ENCODE measurements at regions not wholly inside any gene's neighbourhood (a gene's known extent, or its start where the extent isn't known, plus 50 kb on each side); places are given as distances from the start of the nearest gene placed in this dataset.
"Not testable (repeated sequence)": the region's sequence is repeated elsewhere in the genome, so short reads cannot be mapped to it uniquely, and the experiment has no call there.

GRCh38 chr19:28319227-28319626 lies 893.7 kb downstream of the UQCRFS1 start:
- DNase-seq (ENCODE audit: low read depth): no peak

- DNase-seq (ENCODE audit: low read depth): no peak
Measured at GRCh38 chr19:28318469-28319179, 894.3 kb downstream of the UQCRFS1 start.

GRCh38 chr19:28316464-28316863 lies 896.5 kb downstream of the UQCRFS1 start:
- DNase-seq (ENCODE audit: low read depth): no peak

DNA sequence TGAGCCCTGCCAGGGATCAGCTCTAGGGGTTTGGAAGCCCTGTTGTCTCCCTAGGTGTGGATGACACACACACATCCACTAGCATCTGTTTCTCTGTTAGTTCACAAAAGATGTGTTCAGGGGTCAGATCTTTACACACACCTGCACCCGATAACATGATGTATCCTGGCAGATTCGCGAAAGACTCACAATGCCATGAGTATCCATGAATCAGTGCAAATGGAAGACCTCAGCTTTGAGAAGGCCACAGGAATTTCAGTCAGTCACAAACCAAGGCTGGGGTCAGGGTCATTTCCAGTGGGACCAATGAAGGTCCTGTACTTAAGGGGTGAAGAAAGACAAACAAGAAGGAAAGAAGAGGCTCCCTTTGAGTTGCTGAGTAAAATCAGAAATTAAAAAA lies 898.2 kb downstream of the UQCRFS1 start:
- no peak for DNase-seq (ENCODE audit: low read depth)

- DNase-seq (ENCODE audit: low read depth): no peak
Measured at GRCh38 chr19:28314287-28314686, 898.7 kb downstream of the UQCRFS1 start.

GRCh38 chr19:28313633-28314032 lies 899.3 kb downstream of the UQCRFS1 start:
- DNase-seq (ENCODE audit: low read depth): no peak

DNA sequence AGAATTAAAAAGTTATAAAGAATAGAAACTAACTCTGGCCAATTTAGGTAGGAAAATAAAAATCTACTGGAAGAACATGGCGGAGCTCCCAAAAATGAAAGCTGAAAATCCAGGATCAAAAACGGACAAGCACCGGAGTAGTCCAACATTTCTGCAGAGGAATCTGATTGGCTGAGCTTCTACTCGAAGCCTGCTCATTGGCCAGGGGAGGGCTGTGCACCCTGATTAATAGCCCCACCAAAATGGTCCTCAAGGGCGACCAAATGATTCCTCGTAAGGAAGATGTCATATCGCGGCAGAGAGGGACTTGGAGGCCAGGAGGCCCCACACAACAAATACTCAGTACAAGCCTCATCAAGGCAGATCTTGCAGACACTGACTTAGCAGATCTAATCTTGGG lies 900.7 kb downstream of the UQCRFS1 start:
- DNase-seq (ENCODE audit: low read depth): no peak

DNA sequence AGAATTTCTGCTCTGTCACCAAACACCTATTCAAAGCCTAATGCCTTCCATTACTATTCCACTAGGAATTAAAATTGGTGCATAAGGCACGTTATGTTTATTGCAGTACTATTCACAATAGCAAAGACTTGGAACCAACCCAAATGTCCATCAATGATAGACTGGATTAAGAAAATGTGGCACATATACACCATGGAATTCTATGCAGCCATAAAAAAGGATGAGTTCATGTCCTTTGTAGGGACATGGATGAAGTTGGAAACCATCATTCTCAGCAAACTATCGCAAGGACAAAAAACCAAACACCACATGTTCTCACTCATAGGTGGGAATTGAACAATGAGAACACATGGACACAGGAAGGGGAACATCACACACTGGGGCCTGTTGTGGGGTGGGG lies 902.1 kb downstream of the UQCRFS1 start:
- DNase-seq (ENCODE audit: low read depth): not testable (repeated sequence)

GRCh38 chr19:28309070-28309469 lies 903.9 kb downstream of the UQCRFS1 start:
- no peak for DNase-seq (ENCODE audit: low read depth)

DNA sequence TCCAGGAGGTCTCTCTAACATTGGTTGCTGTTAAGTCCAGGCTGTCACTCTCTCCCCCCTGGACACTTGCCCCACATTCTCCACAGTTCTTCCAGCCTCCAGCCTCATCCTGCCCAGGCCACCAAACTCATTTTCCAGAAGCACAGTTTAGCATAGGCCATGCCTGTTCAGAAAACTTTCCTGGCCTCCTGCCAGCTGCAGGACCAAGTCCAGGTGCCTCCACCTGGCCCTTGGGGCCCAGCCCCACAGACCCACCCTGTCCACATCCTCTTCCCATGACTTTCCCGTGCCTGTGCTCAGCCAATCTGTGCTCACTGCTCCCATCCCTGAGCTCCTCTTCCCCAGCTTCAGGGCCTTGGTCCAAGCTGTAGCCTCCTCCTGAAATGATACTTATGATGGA lies 905.0 kb downstream of the UQCRFS1 start:
- DNase-seq (ENCODE audit: low read depth): no peak

DNA sequence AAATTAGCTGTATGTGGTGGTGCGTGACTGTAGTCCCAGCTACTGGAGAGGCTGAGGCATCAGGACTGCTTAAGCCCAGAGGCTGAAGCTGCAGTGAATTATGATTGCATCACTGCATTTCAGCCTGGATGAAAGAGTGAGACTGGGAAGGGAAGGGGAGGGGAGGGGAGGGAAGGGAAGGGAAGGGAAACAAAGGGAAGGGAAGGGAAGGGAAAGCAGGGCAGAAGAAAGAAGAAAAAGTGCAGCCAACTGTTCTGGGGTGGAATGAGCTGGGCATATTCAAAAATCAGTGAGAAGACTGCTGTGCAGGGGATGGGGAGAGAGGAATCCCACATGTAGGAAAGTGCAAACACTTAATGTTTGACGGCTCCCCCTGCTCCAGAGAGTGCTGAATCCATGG lies 905.5 kb downstream of the UQCRFS1 start:
- no peak for DNase-seq (ENCODE audit: low read depth)

GRCh38 chr19:28305513-28305912 lies 907.4 kb downstream of the UQCRFS1 start:
- no peak for DNase-seq (ENCODE audit: low read depth)

- DNase-seq (ENCODE audit: low read depth): no peak
Measured at GRCh38 chr19:28303502-28303901, 909.4 kb downstream of the UQCRFS1 start.

- DNase-seq (ENCODE audit: low read depth): no peak
Measured at GRCh38 chr19:28301961-28302360, 911.0 kb downstream of the UQCRFS1 start.

GRCh38 chr19:28301463-28301862 lies 911.5 kb downstream of the UQCRFS1 start:
- no peak for DNase-seq (ENCODE audit: low read depth)

DNA sequence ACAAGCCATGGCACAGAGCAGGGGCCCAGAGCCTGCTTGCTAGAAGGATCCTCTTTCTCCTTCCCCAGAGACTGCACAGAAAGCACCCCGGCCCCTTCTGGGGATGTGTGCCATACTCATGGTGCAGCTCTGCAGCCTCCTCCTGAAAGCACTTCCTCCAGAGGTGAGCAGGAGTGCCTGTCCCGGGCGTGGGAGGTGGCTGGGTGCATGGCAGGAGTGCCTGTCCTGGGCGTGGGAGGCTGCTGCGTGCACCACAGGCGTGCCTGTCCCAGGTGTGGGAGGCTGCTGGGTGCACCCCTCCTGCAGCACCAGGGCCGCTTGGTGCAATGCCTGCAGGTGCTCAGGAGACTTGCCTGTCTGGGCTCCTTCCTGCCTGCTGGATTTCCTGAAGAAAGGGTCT lies 913.3 kb downstream of the UQCRFS1 start:
- DNase-seq (ENCODE audit: low read depth): no peak

- no peak for DNase-seq (ENCODE audit: low read depth)
Measured at GRCh38 chr19:28297586-28298157, 915.3 kb downstream of the UQCRFS1 start.

DNA sequence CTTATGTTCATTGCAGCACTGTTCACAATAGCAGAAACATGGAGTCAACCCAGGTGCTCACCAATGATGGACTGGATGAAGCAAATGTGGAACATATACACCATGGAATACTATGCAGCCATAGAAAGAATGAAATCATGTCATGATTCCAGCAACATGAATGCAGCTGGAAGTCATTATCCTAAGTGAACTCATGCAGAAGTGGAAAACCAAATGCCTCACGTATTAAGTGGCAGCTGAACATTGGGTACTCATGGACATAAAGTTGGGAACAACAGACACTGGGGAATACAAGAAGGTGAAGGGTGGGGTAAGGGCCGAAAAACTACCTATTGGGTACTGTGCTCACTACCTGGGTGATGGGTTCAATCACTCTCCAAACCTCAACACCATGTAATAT lies 915.9 kb downstream of the UQCRFS1 start:
- no peak for DNase-seq (ENCODE audit: low read depth)

GRCh38 chr19:28296506-28296905 lies 916.4 kb downstream of the UQCRFS1 start:
- no peak for DNase-seq (ENCODE audit: low read depth)

- DNase-seq (ENCODE audit: low read depth): not testable (repeated sequence)
Measured at GRCh38 chr19:28294975-28295374, 918.0 kb downstream of the UQCRFS1 start.

- no peak for DNase-seq (ENCODE audit: low read depth)
Measured at GRCh38 chr19:28294395-28294794, 918.6 kb downstream of the UQCRFS1 start.

GRCh38 chr19:28293685-28294084 lies 919.3 kb downstream of the UQCRFS1 start:
- DNase-seq (ENCODE audit: low read depth): no peak

GRCh38 chr19:28292822-28293500 lies 920.0 kb downstream of the UQCRFS1 start:
- no peak for DNase-seq (ENCODE audit: low read depth)

DNA sequence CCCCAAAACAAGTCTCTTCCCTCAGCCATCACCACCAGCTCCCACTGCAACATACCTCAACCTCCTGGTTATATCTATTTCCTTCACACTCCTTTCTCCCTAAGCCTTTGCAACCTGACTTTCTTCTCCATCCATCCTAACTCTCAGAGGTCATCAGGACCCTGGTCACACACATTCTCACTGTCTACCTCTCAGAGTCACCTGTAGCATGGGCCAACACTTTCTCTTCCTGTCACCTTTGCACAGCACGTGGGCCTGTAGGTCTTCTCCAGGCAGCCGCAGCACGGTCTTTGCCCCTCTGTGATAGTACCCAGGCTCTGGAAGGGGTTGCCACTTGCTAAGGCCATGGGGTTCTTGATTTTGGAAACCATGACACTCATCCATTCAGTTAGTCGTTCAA lies 921.1 kb downstream of the UQCRFS1 start:
- no peak for DNase-seq (ENCODE audit: low read depth)
